Endodermal cell (in vitro differentiated cells): ENCODE measurements at regions not wholly inside any gene's neighbourhood (a gene's known extent, or its start where the extent isn't known, plus 50 kb on each side); places are given as distances from the start of the nearest gene placed in this dataset.

Experiments used
- DNase-seq: peaks from one replicate; pipeline ENCODE4 v3.0.0-alpha.2; 2017
- H3K27ac ChIP-seq: 2 replicates; pipeline ENCODE4 v1.5.1; 2013; ENCODE audit warnings: mild to moderate bottlenecking, low read depth, low read length, moderate library complexity
- H3K27me3 ChIP-seq: 2 replicates; pipeline ENCODE4 v1.6.1; 2013; ENCODE audit warnings: mild to moderate bottlenecking, low read length, moderate library complexity; ENCODE audit not compliant: insufficient read depth, control insufficient read depth, poor library complexity, severe bottlenecking
- H3K36me3 ChIP-seq: 2 replicates; pipeline ENCODE4 v1.7.0; 2013; ENCODE audit warnings: mild to moderate bottlenecking, low read length, moderate library complexity; ENCODE audit not compliant: control insufficient read depth, insufficient read depth
- H3K4me1 ChIP-seq: one replicate; pipeline ENCODE4 v1.7.0; 2013; ENCODE audit warnings: low read length; ENCODE audit not compliant: control insufficient read depth, insufficient read depth
- H3K4me3 ChIP-seq: 2 replicates; pipeline ENCODE4 v1.5.1; 2013; ENCODE audit warnings: mild to moderate bottlenecking, low read length, moderate library complexity
- H3K9ac ChIP-seq: 2 replicates; pipeline ENCODE4 v1.6.1; 2013; ENCODE audit warnings: mild to moderate bottlenecking, low read length, moderate library complexity; ENCODE audit not compliant: poor library complexity, severe bottlenecking; ENCODE audit errors: extremely low read depth
- H3K9me3 ChIP-seq: 2 replicates; pipeline ENCODE4 v1.6.1; 2013; ENCODE audit warnings: mild to moderate bottlenecking, low read length, moderate library complexity; ENCODE audit not compliant: control insufficient read depth
- H3K27ac Mint-ChIP-seq: 2 replicates; pipeline ENCODE4 v1.8.0; 2020; ENCODE audit warnings: mixed read lengths
- H3K27me3 Mint-ChIP-seq: 2 replicates; pipeline ENCODE4 v1.8.0; 2021; ENCODE audit warnings: mild to moderate bottlenecking, mixed read lengths; ENCODE audit not compliant: insufficient read depth
- H3K36me3 Mint-ChIP-seq: 2 replicates; pipeline ENCODE4 v1.8.0; 2020; ENCODE audit warnings: low read depth, mixed read lengths
- H3K4me1 Mint-ChIP-seq: 2 replicates; pipeline ENCODE4 v1.8.0; 2020; ENCODE audit warnings: mixed read lengths
- H3K4me3 Mint-ChIP-seq: 2 replicates; pipeline ENCODE4 v1.8.0; 2020; ENCODE audit warnings: mild to moderate bottlenecking, moderate library complexity, mixed read lengths
- H3K9me3 Mint-ChIP-seq: 2 replicates; pipeline ENCODE4 v1.8.0; 2020; ENCODE audit warnings: mild to moderate bottlenecking, mixed read lengths
- CTCF ChIP-seq: fragments of 200-600 bp; sonication (generic); conservative IDR thresholded peaks from 2 replicates; pipeline ENCODE4 v1.5.0; 2021; ENCODE audit warnings: antibody characterized with exemption, mild to moderate bottlenecking
- WGBS, 2 experiments: methylation state at CpG; one replicate each; pipeline versions ENCODE4 v1.1.5 to v1.1.7; 2013; ENCODE audit warnings: missing lambda C conversion rate in 2 of 2, mixed read lengths in 1 of 2; ENCODE audit not compliant: insufficient coverage in 1 of 2, insufficient read length in 1 of 2; 5-methylcytosine and 5-hydroxymethylcytosine counted together

- Histone ChIP-seq H3K36me3 (no peaks in the 10 kb centered on the region), H3K27me3 (peaks cover 78% of the 10 kb centered on the region), H3K4me1 (no peaks in the 10 kb centered on the region), H3K9ac (no peak overlapping the region), H3K9me3 (no peaks in the 10 kb centered on the region), H3K27ac (no peak overlapping the region), H3K4me3 (no peak overlapping the region)
- Mint-ChIP-seq H3K36me3 (no peaks in the 10 kb centered on the region), H3K4me1 (no peaks in the 10 kb centered on the region), H3K4me3 (no peak overlapping the region), H3K27me3 (peaks cover 52% of the 10 kb centered on the region), H3K9me3 (no peaks in the 10 kb centered on the region), H3K27ac (no peak overlapping the region)
- WGBS, 2 experiments: 87 to 92% methylated on average over 10 to 14 of the region's 14 CpGs
- peak; percentile 31 for DNase-seq
- no peak for TF ChIP-seq CTCF
Measured at GRCh38 chr11:134530636-134531326, 118.7 kb upstream of the B3GAT1 start.

- no peaks in the 10 kb centered on the region for H3K4me1 Mint-ChIP-seq
- no peak overlapping the region for H3K4me3 ChIP-seq
- peaks cover 65% of the 10 kb centered on the region for H3K27me3 ChIP-seq
- DNase-seq: peak; percentile 48
- peaks cover 1% of the 10 kb centered on the region for H3K9me3 Mint-ChIP-seq
- H3K36me3 ChIP-seq: no peaks in the 10 kb centered on the region
- WGBS, 2 experiments: 83 to 87% methylated on average over 11 to 26 of the region's 26 CpGs
- H3K27ac Mint-ChIP-seq: no peak overlapping the region
- no peaks in the 10 kb centered on the region for H3K9me3 ChIP-seq
- H3K9ac ChIP-seq: no peak overlapping the region
- TF ChIP-seq CTCF: no peak
- H3K4me3 Mint-ChIP-seq: no peak overlapping the region
- no peaks in the 10 kb centered on the region for H3K36me3 Mint-ChIP-seq
- H3K27me3 Mint-ChIP-seq: peaks cover 49% of the 10 kb centered on the region
- no peaks in the 10 kb centered on the region for H3K4me1 ChIP-seq
- no peak overlapping the region for H3K27ac ChIP-seq
Measured at GRCh38 chr11:134529212-134530096, 117.4 kb upstream of the B3GAT1 start.

- Mint-ChIP-seq H3K27me3 (peaks cover 41% of the 10 kb centered on the region), H3K4me3 (no peak overlapping the region), H3K36me3 (no peaks in the 10 kb centered on the region), H3K4me1 (no peaks in the 10 kb centered on the region), H3K9me3 (peaks cover 4% of the 10 kb centered on the region), H3K27ac (no peak overlapping the region)
- H3K4me3 ChIP-seq: no peak overlapping the region
- peak; percentile 30 for DNase-seq
- H3K27me3 ChIP-seq: peaks cover 55% of the 10 kb centered on the region
- H3K36me3 ChIP-seq: no peaks in the 10 kb centered on the region
- no peak overlapping the region for H3K27ac ChIP-seq
- 95 to 100% methylated on average over 4 to 8 of the region's 8 CpGs for WGBS, 2 experiments
- H3K9me3 ChIP-seq: no peaks in the 10 kb centered on the region
- no peaks in the 10 kb centered on the region for H3K4me1 ChIP-seq
- no peak for TF ChIP-seq CTCF
- H3K9ac ChIP-seq: no peak overlapping the region
Measured at GRCh38 chr11:134528453-134528852, 116.4 kb upstream of the B3GAT1 start.
